ENCODE measurements at regions not wholly inside any gene's neighbourhood (a gene's known extent, or its start where the extent isn't known, plus 50 kb on each side); places are given as distances from the start of the nearest gene placed in this dataset.

DNA sequence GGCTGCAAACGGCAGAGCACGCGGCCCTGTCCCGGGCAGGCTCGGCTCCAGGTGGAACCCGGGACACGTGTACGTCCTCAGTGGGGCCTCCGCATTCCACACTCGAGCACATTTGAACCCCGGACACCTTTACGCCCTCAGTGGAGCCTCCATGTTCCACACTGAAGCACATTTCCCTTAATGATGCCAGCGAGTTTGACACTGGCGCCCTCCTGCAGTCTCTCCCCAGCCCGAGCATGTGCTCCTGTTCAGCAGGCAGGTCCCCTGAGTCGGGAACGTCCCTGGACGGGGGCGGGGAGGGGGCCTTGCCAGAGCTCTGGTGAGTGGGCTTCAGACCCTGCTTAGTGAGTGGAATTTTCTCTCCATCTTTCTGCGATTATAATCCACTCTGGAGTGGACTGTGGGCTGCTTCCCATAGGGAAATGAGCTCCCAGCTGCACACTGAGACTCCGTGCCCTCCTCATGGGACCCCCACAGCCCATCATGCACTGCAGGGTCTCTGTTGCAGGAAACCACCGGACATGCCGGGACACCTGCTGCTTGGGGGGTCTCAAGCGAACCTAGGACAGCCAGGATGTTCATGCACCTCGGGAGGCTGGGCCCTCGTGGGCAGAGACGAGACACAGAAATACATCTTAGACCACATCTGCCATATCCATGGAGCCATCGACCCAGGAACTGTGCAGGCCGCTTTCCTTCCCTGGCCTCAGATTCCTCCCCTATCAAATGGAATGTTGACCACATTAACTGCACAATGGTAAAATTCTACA is 70.3 kb upstream of the SNTG2 start:
- WGBS, 3 donors, result 85 to 88% (median 87%) methylated on average over 29 of the region's 29 CpGs
- FAIRE-seq (no peak), DNase-seq (no peak)
- H3K4me3 ChIP-seq (ENCODE audit: low read depth in 1 of 3, low read length in 3 of 3), result no peak overlapping the region
- no peaks in the 10 kb centered on the region for H3K36me3 ChIP-seq (ENCODE audit: control insufficient read depth in 3 of 3, insufficient read depth in 2 of 3, low read depth in 1 of 3, low read length in 3 of 3)
- H3K27me3 ChIP-seq (ENCODE audit: control insufficient read depth in 3 of 3, insufficient read depth in 3 of 3, low read length in 3 of 3), result peaks cover 0 to 28% (median 0%) of the 10 kb centered on the region in 3 donors
- H3K27ac ChIP-seq (ENCODE audit: low read depth in 1 of 3, low read length in 2 of 3), result no peak overlapping the region
- no peaks in the 10 kb centered on the region for H3K4me1 ChIP-seq (ENCODE audit: control insufficient read depth in 3 of 3, insufficient read depth in 2 of 3, low read depth in 1 of 3, low read length in 2 of 3)
- H3K9me3 ChIP-seq (ENCODE audit: control insufficient read depth in 2 of 2, insufficient read depth in 1 of 2, low read depth in 1 of 2, low read length in 1 of 2), result no peaks in the 10 kb centered on the region

DNA sequence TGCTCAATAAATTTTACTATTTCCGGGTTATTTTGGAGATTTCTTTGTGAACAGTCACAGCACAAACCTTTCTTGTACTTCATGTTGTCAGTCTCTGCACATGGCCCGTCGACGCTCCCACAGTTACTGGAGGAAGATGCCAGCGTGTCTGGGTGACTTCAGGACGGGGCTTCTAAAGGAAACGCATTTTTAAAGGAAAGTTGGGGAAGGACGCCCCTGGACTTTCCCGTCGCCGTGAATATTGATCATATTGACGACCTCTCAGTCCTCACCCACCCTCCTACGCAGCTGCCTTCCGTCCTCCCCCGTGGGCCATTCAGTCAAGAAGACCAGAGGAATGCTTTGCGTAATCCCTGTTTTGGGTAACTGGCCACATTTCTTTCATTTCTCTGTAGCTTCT is 71.1 kb upstream of the SNTG2 start:
- no peak for DNase-seq
- Histone ChIP-seq H3K27ac (ENCODE audit: low read depth in 1 of 3, low read length in 2 of 3) (no peak overlapping the region), H3K4me3 (ENCODE audit: low read depth in 1 of 3, low read length in 3 of 3) (no peak overlapping the region), H3K4me1 (ENCODE audit: control insufficient read depth in 3 of 3, insufficient read depth in 2 of 3, low read depth in 1 of 3, low read length in 2 of 3) (no peaks in the 10 kb centered on the region), H3K9me3 (ENCODE audit: control insufficient read depth in 2 of 2, insufficient read depth in 1 of 2, low read depth in 1 of 2, low read length in 1 of 2) (no peaks in the 10 kb centered on the region), H3K27me3 (ENCODE audit: control insufficient read depth in 3 of 3, insufficient read depth in 3 of 3, low read length in 3 of 3) (peaks cover 0 to 25% (median 0%) of the 10 kb centered on the region in 3 donors), H3K36me3 (ENCODE audit: control insufficient read depth in 3 of 3, insufficient read depth in 2 of 3, low read depth in 1 of 3, low read length in 3 of 3) (no peaks in the 10 kb centered on the region)
- 87 to 88% (median 88%) methylated on average over 16 of the region's 16 CpGs for WGBS, 3 donors
- FAIRE-seq, result no peak

GRCh38 chr2:878245-878930 is 72.3 kb upstream of the SNTG2 start:
- Histone ChIP-seq H3K27me3 (ENCODE audit: control insufficient read depth in 3 of 3, insufficient read depth in 3 of 3, low read length in 3 of 3) (peaks cover 0 to 15% (median 0%) of the 10 kb centered on the region in 3 donors), H3K4me3 (ENCODE audit: low read depth in 1 of 3, low read length in 3 of 3) (no peak overlapping the region), H3K36me3 (ENCODE audit: control insufficient read depth in 3 of 3, insufficient read depth in 2 of 3, low read depth in 1 of 3, low read length in 3 of 3) (no peaks in the 10 kb centered on the region), H3K4me1 (ENCODE audit: control insufficient read depth in 3 of 3, insufficient read depth in 2 of 3, low read depth in 1 of 3, low read length in 2 of 3) (no peaks in the 10 kb centered on the region), H3K27ac (ENCODE audit: low read depth in 1 of 3, low read length in 2 of 3) (no peak overlapping the region), H3K9me3 (ENCODE audit: control insufficient read depth in 2 of 2, insufficient read depth in 1 of 2, low read depth in 1 of 2, low read length in 1 of 2) (no peaks in the 10 kb centered on the region)
- DNase-seq (no peak), FAIRE-seq (no peak)
- WGBS, 3 donors, result 83 to 90% (median 87%) methylated on average over 11 of the region's 11 CpGs

DNA sequence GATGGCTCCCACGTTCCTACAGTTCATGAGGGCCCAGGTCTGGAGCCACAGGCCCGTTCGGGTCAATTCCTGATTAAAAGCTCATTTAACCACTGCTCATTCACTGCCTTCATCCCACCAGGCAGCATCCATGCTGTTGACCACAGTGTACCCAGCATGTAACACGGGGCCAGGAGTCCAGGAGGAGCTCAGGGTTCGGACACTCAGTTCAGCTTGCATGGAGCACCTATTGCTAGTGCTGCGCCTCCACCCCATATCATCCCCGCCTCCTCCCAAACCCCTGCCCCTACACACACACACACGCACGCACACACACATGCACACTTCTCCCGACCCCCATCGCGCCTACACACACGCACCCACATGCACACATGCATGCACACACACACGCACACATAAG is 72.9 kb upstream of the SNTG2 start:
- FAIRE-seq (no peak), DNase-seq (no peak)
- H3K36me3 ChIP-seq (ENCODE audit: control insufficient read depth in 3 of 3, insufficient read depth in 2 of 3, low read depth in 1 of 3, low read length in 3 of 3), result no peaks in the 10 kb centered on the region
- no peak overlapping the region for H3K4me3 ChIP-seq (ENCODE audit: low read depth in 1 of 3, low read length in 3 of 3)
- H3K27me3 ChIP-seq (ENCODE audit: control insufficient read depth in 3 of 3, insufficient read depth in 3 of 3, low read length in 3 of 3), result peaks cover 0 to 9% (median 0%) of the 10 kb centered on the region in 3 donors
- 88 to 90% (median 88%) methylated on average over 14 of the region's 14 CpGs for WGBS, 3 donors
- no peaks in the 10 kb centered on the region for H3K4me1 ChIP-seq (ENCODE audit: control insufficient read depth in 3 of 3, insufficient read depth in 2 of 3, low read depth in 1 of 3, low read length in 2 of 3)
- H3K27ac ChIP-seq (ENCODE audit: low read depth in 1 of 3, low read length in 2 of 3), result no peak overlapping the region
- no peaks in the 10 kb centered on the region for H3K9me3 ChIP-seq (ENCODE audit: control insufficient read depth in 2 of 2, insufficient read depth in 1 of 2, low read depth in 1 of 2, low read length in 1 of 2)

DNA sequence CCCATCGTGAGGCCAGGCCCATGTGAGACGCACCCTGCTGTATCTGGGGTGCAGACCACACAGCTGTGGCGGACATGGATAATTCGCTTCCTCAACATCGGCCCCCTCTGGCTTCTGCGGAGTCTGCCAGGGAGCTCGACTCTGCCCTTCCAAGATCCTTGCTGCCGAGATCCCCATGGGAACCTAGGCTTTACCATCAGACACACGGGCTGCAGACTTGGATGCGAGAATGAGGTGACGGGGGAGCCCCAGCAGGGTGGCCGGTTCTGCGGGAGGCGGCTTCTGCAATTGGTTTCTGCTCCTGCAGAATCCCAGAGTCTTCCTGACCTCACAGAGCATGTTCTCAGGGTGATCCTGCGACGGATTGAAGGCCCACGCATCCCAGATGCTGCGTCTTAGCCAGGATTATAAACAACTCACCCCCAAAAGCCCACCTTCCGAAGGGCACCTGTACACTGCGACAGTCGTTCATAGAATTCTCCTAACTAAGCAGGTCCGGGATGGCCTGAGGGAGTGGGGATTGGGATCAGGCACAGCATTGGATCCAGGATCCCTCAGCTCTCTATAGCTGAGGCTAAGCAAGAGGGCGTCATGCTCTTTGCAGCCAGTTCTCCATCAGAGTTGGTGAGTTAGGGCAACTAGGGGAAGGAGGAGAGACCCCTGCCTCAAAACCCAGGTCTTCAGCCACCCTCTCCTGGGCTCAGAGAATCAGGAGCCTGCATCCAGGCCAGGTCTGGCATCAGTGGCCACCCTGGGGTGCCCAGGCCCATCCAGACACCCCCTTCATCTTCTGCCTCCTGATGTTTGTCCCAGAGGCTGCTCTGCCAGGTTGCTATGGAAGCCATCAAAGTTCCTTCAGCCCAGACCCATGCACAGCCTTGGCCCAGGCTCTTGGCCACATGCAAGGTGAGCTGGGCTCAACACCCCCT is 74.7 kb upstream of the SNTG2 start:
- FAIRE-seq, result no peak
- 83 to 86% (median 86%) methylated on average over 23 of the region's 23 CpGs for WGBS, 3 donors
- no peaks in the 10 kb centered on the region for H3K4me1 ChIP-seq (ENCODE audit: control insufficient read depth in 3 of 3, insufficient read depth in 2 of 3, low read depth in 1 of 3, low read length in 2 of 3)
- H3K4me3 ChIP-seq (ENCODE audit: low read depth in 1 of 3, low read length in 3 of 3), result no peak overlapping the region
- H3K27ac ChIP-seq (ENCODE audit: low read depth in 1 of 3, low read length in 2 of 3), result no peak overlapping the region
- no peaks in the 10 kb centered on the region for H3K9me3 ChIP-seq (ENCODE audit: control insufficient read depth in 2 of 2, insufficient read depth in 1 of 2, low read depth in 1 of 2, low read length in 1 of 2)
- no peaks in the 10 kb centered on the region for H3K27me3 ChIP-seq (ENCODE audit: control insufficient read depth in 3 of 3, insufficient read depth in 3 of 3, low read length in 3 of 3)
- DNase-seq, result no peak
- no peaks in the 10 kb centered on the region for H3K36me3 ChIP-seq (ENCODE audit: control insufficient read depth in 3 of 3, insufficient read depth in 2 of 3, low read depth in 1 of 3, low read length in 3 of 3)

- Histone ChIP-seq H3K27ac (ENCODE audit: low read depth in 1 of 3, low read length in 2 of 3) (no peak overlapping the region), H3K4me3 (ENCODE audit: low read depth in 1 of 3, low read length in 3 of 3) (no peak overlapping the region), H3K27me3 (ENCODE audit: control insufficient read depth in 3 of 3, insufficient read depth in 3 of 3, low read length in 3 of 3) (no peaks in the 10 kb centered on the region), H3K9me3 (ENCODE audit: control insufficient read depth in 2 of 2, insufficient read depth in 1 of 2, low read depth in 1 of 2, low read length in 1 of 2) (no peaks in the 10 kb centered on the region), H3K4me1 (ENCODE audit: control insufficient read depth in 3 of 3, insufficient read depth in 2 of 3, low read depth in 1 of 3, low read length in 2 of 3) (no peaks in the 10 kb centered on the region), H3K36me3 (ENCODE audit: control insufficient read depth in 3 of 3, insufficient read depth in 2 of 3, low read depth in 1 of 3, low read length in 3 of 3) (no peaks in the 10 kb centered on the region)
- WGBS, 3 donors, result 77 to 80% (median 80%) methylated on average over 27 of the region's 27 CpGs
- FAIRE-seq, result no peak
- DNase-seq, result no peak
Measured at GRCh38 chr2:873651-874580, 76.7 kb upstream of the SNTG2 start.

DNA sequence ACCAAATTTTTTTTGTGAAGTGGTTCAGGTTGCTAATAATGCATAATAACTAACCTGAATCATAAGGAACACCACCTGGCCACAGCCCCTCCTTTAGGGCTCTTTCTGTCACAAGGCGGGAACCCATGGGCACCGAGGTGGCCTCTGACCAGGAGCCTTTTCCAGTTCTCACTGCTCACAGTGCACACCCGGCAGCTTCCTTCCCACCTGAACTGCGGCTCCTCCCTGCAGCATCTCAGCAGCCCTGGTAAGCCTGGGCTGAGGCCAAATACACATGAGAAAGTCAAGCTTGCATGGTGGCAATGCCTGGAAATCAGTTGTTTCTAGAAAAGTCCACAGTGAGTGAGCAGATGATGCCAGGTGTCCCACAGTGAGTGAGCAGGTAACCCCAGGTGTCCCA is 77.6 kb upstream of the SNTG2 start:
- H3K4me1 ChIP-seq (ENCODE audit: control insufficient read depth in 3 of 3, insufficient read depth in 2 of 3, low read depth in 1 of 3, low read length in 2 of 3), result no peaks in the 10 kb centered on the region
- FAIRE-seq (no peak), DNase-seq (no peak)
- no peaks in the 10 kb centered on the region for H3K9me3 ChIP-seq (ENCODE audit: control insufficient read depth in 2 of 2, insufficient read depth in 1 of 2, low read depth in 1 of 2, low read length in 1 of 2)
- no peaks in the 10 kb centered on the region for H3K27me3 ChIP-seq (ENCODE audit: control insufficient read depth in 3 of 3, insufficient read depth in 3 of 3, low read length in 3 of 3)
- 64 to 75% (median 69%) methylated on average over 4 of the region's 4 CpGs for WGBS, 3 donors
- no peaks in the 10 kb centered on the region for H3K36me3 ChIP-seq (ENCODE audit: control insufficient read depth in 3 of 3, insufficient read depth in 2 of 3, low read depth in 1 of 3, low read length in 3 of 3)
- no peak overlapping the region for H3K4me3 ChIP-seq (ENCODE audit: low read depth in 1 of 3, low read length in 3 of 3)
- H3K27ac ChIP-seq (ENCODE audit: low read depth in 1 of 3, low read length in 2 of 3), result no peak overlapping the region

Measured in small intestine (tissue), 7 donors.